ENCODE measurements at regions not wholly inside any gene's neighbourhood (a gene's known extent, or its start where the extent isn't known, plus 50 kb on each side); places are given as distances from the start of the nearest gene placed in this dataset.

GRCh38 chrX:4243759-4244158 is 530.3 kb upstream of the PRKX start:
- Histone ChIP-seq H3K27me3 (ENCODE audit: control insufficient read depth, insufficient read depth, low read length) (peaks cover 13% of the 10 kb centered on the region), H3K36me3 (ENCODE audit: control insufficient read depth, insufficient read depth, low read length) (no peaks in the 10 kb centered on the region), H3K27ac (ENCODE audit: low read depth, low read length) (no peak overlapping the region), H3K4me1 (ENCODE audit: control insufficient read depth, insufficient read depth, low read length) (peaks cover under 1% of the 10 kb centered on the region; the same call in 1 of the 2 replicates), H3K9me3 (ENCODE audit: control insufficient read depth, insufficient read depth, low read length) (no peaks in the 10 kb centered on the region), H3K9ac (ENCODE audit: low read depth, low read length) (no peak overlapping the region), H3K4me3 (ENCODE audit: low read depth, low read length) (no peak overlapping the region; the same call in 1 of the 2 replicates)

GRCh38 chrX:4240541-4241194 is 527.2 kb upstream of the PRKX start:
- Histone ChIP-seq H3K27me3 (ENCODE audit: control insufficient read depth, insufficient read depth, low read length) (no peaks in the 10 kb centered on the region), H3K27ac (ENCODE audit: low read depth, low read length) (no peak overlapping the region), H3K9me3 (ENCODE audit: control insufficient read depth, insufficient read depth, low read length) (no peaks in the 10 kb centered on the region), H3K4me1 (ENCODE audit: control insufficient read depth, insufficient read depth, low read length) (no peaks in the 10 kb centered on the region), H3K9ac (ENCODE audit: low read depth, low read length) (no peak overlapping the region), H3K36me3 (ENCODE audit: control insufficient read depth, insufficient read depth, low read length) (no peaks in the 10 kb centered on the region), H3K4me3 (ENCODE audit: low read depth, low read length) (no peak overlapping the region)

GRCh38 chrX:4239650-4240540 is 526.4 kb upstream of the PRKX start:
- no peaks in the 10 kb centered on the region for H3K4me1 ChIP-seq (ENCODE audit: control insufficient read depth, insufficient read depth, low read length)
- H3K9ac ChIP-seq (ENCODE audit: low read depth, low read length): no peak overlapping the region
- no peaks in the 10 kb centered on the region for H3K27me3 ChIP-seq (ENCODE audit: control insufficient read depth, insufficient read depth, low read length)
- no peak overlapping the region for H3K4me3 ChIP-seq (ENCODE audit: low read depth, low read length)
- H3K9me3 ChIP-seq (ENCODE audit: control insufficient read depth, insufficient read depth, low read length): no peaks in the 10 kb centered on the region
- no peaks in the 10 kb centered on the region for H3K36me3 ChIP-seq (ENCODE audit: control insufficient read depth, insufficient read depth, low read length)
- H3K27ac ChIP-seq (ENCODE audit: low read depth, low read length): no peak overlapping the region

GRCh38 chrX:4238916-4239315 is 525.5 kb upstream of the PRKX start:
- Histone ChIP-seq H3K36me3 (ENCODE audit: control insufficient read depth, insufficient read depth, low read length) (no peaks in the 10 kb centered on the region), H3K9ac (ENCODE audit: low read depth, low read length) (no peak overlapping the region), H3K4me3 (ENCODE audit: low read depth, low read length) (no peak overlapping the region), H3K9me3 (ENCODE audit: control insufficient read depth, insufficient read depth, low read length) (no peaks in the 10 kb centered on the region), H3K27me3 (ENCODE audit: control insufficient read depth, insufficient read depth, low read length) (no peaks in the 10 kb centered on the region), H3K4me1 (ENCODE audit: control insufficient read depth, insufficient read depth, low read length) (no peaks in the 10 kb centered on the region), H3K27ac (ENCODE audit: low read depth, low read length) (no peak overlapping the region)

GRCh38 chrX:4225086-4225485 is 511.6 kb upstream of the PRKX start:
- no peaks in the 10 kb centered on the region for H3K4me1 ChIP-seq (ENCODE audit: control insufficient read depth, insufficient read depth, low read length)
- no peaks in the 10 kb centered on the region for H3K9me3 ChIP-seq (ENCODE audit: control insufficient read depth, insufficient read depth, low read length)
- H3K9ac ChIP-seq (ENCODE audit: low read depth, low read length): no peak overlapping the region
- H3K36me3 ChIP-seq (ENCODE audit: control insufficient read depth, insufficient read depth, low read length): no peaks in the 10 kb centered on the region
- no peaks in the 10 kb centered on the region for H3K27me3 ChIP-seq (ENCODE audit: control insufficient read depth, insufficient read depth, low read length)
- H3K27ac ChIP-seq (ENCODE audit: low read depth, low read length): no peak overlapping the region
- H3K4me3 ChIP-seq (ENCODE audit: low read depth, low read length): no peak overlapping the region

- Histone ChIP-seq H3K9me3 (ENCODE audit: control insufficient read depth, insufficient read depth, low read length) (no peaks in the 10 kb centered on the region), H3K9ac (ENCODE audit: low read depth, low read length) (no peak overlapping the region), H3K4me3 (ENCODE audit: low read depth, low read length) (no peak overlapping the region), H3K36me3 (ENCODE audit: control insufficient read depth, insufficient read depth, low read length) (no peaks in the 10 kb centered on the region), H3K27me3 (ENCODE audit: control insufficient read depth, insufficient read depth, low read length) (no peaks in the 10 kb centered on the region), H3K4me1 (ENCODE audit: control insufficient read depth, insufficient read depth, low read length) (no peaks in the 10 kb centered on the region; the same call in 1 of the 2 replicates), H3K27ac (ENCODE audit: low read depth, low read length) (no peak overlapping the region)
These were observed 493.5 kb upstream of the PRKX start for GRCh38 chrX:4206941-4207340.

GRCh38 chrX:4197971-4198370 is 484.5 kb upstream of the PRKX start:
- no peaks in the 10 kb centered on the region for H3K27me3 ChIP-seq (ENCODE audit: control insufficient read depth, insufficient read depth, low read length)
- no peak overlapping the region for H3K4me3 ChIP-seq (ENCODE audit: low read depth, low read length)
- H3K27ac ChIP-seq (ENCODE audit: low read depth, low read length): no peak overlapping the region
- no peaks in the 10 kb centered on the region for H3K4me1 ChIP-seq (ENCODE audit: control insufficient read depth, insufficient read depth, low read length)
- H3K9me3 ChIP-seq (ENCODE audit: control insufficient read depth, insufficient read depth, low read length): no peaks in the 10 kb centered on the region
- H3K36me3 ChIP-seq (ENCODE audit: control insufficient read depth, insufficient read depth, low read length): no peaks in the 10 kb centered on the region
- no peak overlapping the region for H3K9ac ChIP-seq (ENCODE audit: low read depth, low read length)

- no peak overlapping the region for H3K4me3 ChIP-seq (ENCODE audit: low read depth, low read length)
- H3K4me1 ChIP-seq (ENCODE audit: control insufficient read depth, insufficient read depth, low read length): no peaks in the 10 kb centered on the region
- H3K36me3 ChIP-seq (ENCODE audit: control insufficient read depth, insufficient read depth, low read length): no peaks in the 10 kb centered on the region
- no peak overlapping the region for H3K27ac ChIP-seq (ENCODE audit: low read depth, low read length)
- H3K9ac ChIP-seq (ENCODE audit: low read depth, low read length): no peak overlapping the region
- H3K9me3 ChIP-seq (ENCODE audit: control insufficient read depth, insufficient read depth, low read length): no peaks in the 10 kb centered on the region
- H3K27me3 ChIP-seq (ENCODE audit: control insufficient read depth, insufficient read depth, low read length): no peaks in the 10 kb centered on the region
These were observed 480.2 kb upstream of the PRKX start for GRCh38 chrX:4193500-4194155.

- Histone ChIP-seq H3K27me3 (ENCODE audit: control insufficient read depth, insufficient read depth, low read length) (no peaks in the 10 kb centered on the region), H3K9me3 (ENCODE audit: control insufficient read depth, insufficient read depth, low read length) (peaks cover 4% of the 10 kb centered on the region; the same call in 1 of the 2 replicates), H3K9ac (ENCODE audit: low read depth, low read length) (no peak overlapping the region), H3K4me3 (ENCODE audit: low read depth, low read length) (no peak overlapping the region), H3K36me3 (ENCODE audit: control insufficient read depth, insufficient read depth, low read length) (no peaks in the 10 kb centered on the region), H3K4me1 (ENCODE audit: control insufficient read depth, insufficient read depth, low read length) (peaks cover 18% of the 10 kb centered on the region), H3K27ac (ENCODE audit: low read depth, low read length) (no peak overlapping the region)
These were observed 472.9 kb upstream of the PRKX start for GRCh38 chrX:4186331-4186730.

- Histone ChIP-seq H3K9me3 (ENCODE audit: control insufficient read depth, insufficient read depth, low read length) (peaks cover 4% of the 10 kb centered on the region; the same call in 1 of the 2 replicates), H3K4me3 (ENCODE audit: low read depth, low read length) (no peak overlapping the region), H3K9ac (ENCODE audit: low read depth, low read length) (no peak overlapping the region), H3K36me3 (ENCODE audit: control insufficient read depth, insufficient read depth, low read length) (no peaks in the 10 kb centered on the region), H3K4me1 (ENCODE audit: control insufficient read depth, insufficient read depth, low read length) (peaks cover 18% of the 10 kb centered on the region), H3K27me3 (ENCODE audit: control insufficient read depth, insufficient read depth, low read length) (no peaks in the 10 kb centered on the region), H3K27ac (ENCODE audit: low read depth, low read length) (no peak overlapping the region)
These were observed 471.6 kb upstream of the PRKX start for GRCh38 chrX:4185086-4185485.

- Histone ChIP-seq H3K36me3 (ENCODE audit: control insufficient read depth, insufficient read depth, low read length) (no peaks in the 10 kb centered on the region), H3K27ac (ENCODE audit: low read depth, low read length) (peak overlapping the region; percentile 89), H3K4me3 (ENCODE audit: low read depth, low read length) (peak overlapping the region; percentile 47; the same call in 1 of the 2 replicates), H3K27me3 (ENCODE audit: control insufficient read depth, insufficient read depth, low read length) (no peaks in the 10 kb centered on the region), H3K9me3 (ENCODE audit: control insufficient read depth, insufficient read depth, low read length) (peaks cover 4% of the 10 kb centered on the region; the same call in 1 of the 2 replicates), H3K4me1 (ENCODE audit: control insufficient read depth, insufficient read depth, low read length) (peaks cover 28% of the 10 kb centered on the region), H3K9ac (ENCODE audit: low read depth, low read length) (peak overlapping the region; percentile 73)
These were observed 469.0 kb upstream of the PRKX start for GRCh38 chrX:4182408-4182806.

Data from HUES48 (cell line).